Activated CD4-positive, alpha-beta T cell treated with anti-CD3 and anti-CD28 coated beads, Interleukin-2, Interleukin-4, amounts not matched to agents 100 ng/mL and 50 ng/mL, durations not matched to agents 16 hours and 8 hours (primary cell): ENCODE measurements at regions not wholly inside any gene's neighbourhood (a gene's known extent, or its start where the extent isn't known, plus 50 kb on each side); places are given as distances from the start of the nearest gene placed in this dataset.

Experiments used
- DNase-seq: peaks from one replicate; pipeline ENCODE4 v3.0.0-alpha.2; 2020; ENCODE audit warnings: low spot score

DNA sequence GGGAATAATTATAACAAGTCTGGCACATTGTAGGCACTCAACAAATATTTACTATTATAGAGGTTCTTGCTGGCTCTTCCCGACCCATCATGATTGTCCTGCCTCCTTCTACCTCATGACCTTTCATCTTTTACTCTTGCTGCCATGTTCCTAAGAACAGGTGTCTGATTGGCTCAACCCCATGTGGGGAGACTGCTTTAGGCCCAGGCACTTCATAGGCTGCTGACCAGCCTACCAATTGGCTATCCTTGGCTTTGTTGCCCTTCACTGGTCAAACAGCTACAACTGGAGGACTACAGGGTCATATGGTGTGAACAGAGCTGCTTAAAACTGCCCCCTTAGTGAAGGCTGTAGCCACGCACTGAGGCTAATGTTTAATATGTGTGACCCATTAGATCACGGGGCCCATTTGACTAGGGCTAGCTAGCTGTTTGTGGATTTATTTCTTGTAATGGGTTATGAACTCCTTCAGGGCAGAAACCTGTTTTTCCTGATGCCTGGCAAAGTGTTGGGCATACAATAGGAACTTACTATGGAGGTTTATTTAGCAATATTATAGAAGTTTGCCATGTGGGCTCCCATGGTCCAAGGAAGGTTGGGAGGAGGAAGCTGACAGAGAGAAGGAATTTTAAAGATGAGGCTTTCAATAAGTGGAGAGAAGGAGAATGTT is 239.9 kb upstream of the TBC1D5 start:
- DNase-seq = no peak

DNA sequence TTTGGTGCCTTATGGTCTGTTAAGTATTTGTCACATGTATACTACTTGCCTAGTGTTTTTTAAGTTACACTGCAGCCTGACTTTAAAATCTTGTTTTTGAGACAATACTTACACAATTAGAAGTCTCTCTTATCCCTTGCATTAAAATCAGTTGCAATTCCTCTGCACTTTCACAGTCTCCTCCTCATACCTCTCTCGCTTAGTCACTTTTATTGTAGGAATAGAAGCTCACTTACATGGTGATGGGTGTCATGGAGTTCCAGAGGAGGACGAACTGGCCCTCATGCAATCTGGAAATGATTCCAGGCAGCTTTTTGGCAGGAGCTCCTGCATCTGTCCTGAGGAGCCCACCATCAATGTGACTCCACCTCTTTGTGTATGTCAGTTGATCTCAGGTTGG is 238.4 kb upstream of the TBC1D5 start:
- DNase-seq = no peak

DNA sequence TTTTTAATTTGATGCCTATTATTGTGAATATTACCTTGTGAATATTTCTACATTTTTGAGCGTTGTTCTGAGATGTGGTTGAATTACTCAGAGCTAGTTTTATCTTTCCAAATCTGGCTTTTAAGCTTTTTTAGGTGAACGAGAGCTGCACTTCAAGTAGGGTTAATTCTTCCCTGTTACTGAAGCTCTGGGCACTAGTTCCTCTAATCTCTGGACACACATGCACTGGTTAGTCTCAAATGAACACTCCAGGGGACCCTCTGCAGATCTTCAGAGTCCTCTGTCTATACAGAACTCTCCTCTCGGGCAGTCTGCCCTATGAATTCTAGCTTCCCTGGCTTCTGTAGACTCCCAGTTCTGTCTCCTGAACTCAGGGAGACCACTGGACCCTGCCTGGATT is 237.5 kb upstream of the TBC1D5 start:
- no peak for DNase-seq

DNA sequence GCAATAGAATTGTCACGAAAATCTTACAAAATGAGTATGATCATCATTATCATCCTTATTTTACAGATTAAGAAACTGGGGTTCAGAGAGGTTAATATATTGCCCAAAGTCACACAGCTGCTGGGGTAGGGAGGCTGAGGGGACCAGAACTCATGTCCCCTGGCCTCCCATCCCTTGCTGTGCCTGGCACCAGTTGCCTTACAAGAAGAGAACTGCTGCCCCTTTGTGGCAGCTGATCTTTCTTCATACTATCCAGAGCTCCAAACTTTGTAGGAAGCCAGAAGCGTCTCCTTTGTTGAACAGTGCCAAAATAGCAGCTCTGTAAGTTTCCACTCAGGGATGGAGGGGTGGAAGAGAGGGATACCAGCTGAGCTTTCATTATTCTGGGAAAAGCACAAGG is 236.8 kb upstream of the TBC1D5 start:
- no peak for DNase-seq

DNA sequence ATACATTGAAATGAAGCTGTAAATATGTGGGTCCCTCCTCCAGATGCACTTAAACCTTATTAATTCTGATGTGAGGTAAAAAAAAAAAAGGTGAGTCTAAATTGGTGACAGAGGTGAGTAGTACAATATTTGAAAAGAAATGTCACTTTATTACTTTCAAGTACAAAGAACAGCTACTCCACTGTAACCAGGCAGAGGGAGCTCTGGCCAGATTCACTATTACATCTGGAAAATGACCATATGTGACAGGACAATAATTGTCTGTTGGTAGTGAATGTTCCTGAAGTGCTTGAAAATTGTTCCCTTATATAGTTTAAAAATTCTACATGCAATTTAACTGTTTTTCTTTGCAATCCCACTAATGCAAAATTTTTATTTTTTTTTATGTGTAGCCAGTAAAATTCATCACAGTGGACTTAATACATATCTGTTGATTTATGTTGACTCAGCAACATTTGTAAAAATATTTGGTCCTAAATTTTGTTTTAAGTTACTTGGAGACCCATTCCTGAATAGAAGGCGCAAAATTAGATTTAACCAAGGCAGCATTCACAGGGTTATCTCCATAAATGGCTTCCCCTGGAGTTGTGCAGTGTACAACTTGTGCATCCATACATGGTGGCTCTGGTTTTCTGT is 231.9 kb upstream of the TBC1D5 start:
- DNase-seq = no peak

DNA sequence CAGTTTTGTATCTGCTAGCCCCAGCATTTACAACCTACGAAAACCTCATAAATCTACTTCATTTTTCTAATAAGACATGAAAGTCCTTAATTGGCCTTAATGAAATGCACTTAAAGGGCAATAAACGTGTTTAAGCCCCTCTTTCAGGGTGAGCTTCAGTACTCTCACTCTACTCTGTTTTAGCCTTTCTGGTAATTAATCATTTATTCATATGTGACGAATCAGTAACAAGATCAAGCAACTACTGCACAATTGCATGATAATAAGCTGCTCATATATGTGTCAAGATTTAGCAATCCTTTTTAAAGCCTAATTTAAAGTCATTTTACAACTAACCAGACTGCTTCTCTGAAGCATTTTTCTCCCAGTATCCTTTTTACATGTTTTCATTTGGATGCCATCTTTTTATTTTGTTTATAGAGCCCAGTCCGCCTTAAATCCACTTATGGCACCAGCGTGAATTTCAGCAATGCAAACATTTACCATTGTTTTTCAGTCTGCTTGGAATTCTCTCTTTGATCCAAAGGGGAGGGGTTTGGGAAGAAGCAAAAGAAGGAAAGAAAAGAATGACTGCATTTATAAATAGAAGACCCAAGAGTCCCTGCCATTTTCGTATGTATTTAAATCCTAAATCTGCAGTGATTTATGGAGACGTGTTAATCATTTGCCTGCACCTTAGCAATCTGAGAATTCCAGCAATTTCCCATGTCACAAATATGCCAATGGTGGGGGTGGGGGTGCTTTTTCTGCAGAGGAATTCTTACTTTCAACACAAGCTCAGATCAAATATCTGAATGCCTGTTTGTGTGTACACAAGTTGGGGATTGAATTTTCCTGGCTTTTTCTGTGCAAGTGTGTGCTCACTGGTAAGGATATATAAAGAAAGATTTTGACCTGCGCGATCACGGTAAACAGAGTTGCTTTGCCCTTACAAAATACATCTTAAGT is 230.8 kb upstream of the TBC1D5 start:
- DNase-seq = no peak

DNA sequence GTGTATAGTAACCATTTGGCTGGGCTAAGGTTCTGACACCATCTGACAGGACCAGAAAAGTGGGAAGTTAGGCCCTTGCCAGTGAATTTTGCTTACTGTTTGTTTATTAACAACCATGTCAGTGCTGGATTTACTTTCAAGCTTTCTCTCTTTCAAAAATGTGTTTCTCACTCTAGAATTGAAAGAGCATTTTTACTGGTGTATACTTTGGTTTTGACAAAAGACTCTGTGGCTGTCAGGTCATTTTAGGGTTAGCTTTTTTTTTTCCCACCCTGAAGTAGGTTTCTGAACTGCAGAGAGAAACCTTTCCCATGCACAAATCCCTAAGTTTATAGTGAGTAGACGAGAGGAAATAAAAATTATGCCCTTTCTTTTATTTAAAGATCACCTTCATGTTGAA is 230.0 kb upstream of the TBC1D5 start:
- no peak for DNase-seq

DNA sequence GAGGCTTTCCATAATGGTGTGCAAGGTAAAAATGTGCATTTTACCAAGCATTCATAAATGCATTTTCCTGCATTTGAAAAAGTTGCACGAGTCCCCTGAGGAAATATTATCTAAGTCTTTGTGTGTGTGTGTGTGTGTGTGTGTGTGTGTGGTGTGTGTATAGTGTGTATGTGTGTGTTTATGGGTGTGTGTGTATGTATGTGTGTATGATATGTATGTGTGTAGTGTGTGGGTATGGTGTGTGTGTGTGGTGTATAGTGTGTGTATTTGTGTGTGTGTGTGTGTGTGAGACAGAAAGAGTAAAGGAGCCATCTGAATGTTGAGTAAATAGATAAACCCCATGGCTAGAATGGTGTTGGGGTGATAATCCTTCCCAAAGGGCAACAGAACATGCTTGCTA is 229.6 kb upstream of the TBC1D5 start:
- no peak for DNase-seq

DNA sequence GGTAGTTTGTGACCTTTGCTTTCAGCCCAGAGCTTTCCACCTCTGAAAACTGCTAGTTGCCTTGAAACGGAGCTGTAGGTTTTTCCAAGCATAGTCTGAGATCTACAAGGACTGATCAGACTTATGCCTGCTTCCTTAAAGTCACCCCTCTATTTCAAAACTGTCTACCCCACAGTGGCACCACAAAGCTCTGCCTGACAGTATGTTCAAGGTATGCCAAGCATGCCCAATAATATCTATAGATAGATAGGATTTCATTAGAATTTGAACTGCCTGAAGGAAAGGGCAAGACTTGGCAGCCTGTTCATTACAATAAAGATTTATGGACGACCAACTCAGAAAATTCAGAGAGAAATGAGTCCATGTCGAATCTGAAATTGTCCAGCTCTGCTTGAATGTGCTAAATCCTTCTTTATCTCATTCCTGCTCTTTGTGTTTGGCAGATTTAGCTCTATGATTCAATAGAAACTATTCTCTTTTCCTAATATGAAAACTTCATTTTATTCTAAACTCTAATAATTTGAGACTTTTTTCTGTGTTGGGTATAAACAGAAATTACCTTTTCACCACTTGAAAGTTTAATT is 227.6 kb upstream of the TBC1D5 start:
- DNase-seq = no peak

DNA sequence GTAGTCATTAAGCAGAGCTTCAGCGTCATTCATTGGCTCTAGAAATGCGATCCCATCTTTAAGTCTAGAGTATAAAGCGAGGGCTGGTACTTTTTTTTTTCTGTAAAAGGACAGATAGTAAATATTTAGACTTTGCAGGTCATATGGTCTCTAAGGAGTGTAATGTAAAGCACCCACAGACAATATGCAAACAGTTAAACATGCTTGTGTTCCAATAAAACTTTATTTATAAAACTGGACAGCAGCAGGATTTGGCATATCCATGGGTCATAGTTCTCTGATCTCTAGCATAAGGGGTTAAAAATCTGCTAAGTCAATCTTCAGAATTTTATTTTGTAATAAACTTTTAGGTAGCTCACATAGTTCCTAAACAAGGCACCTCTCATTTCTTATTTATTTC is 226.8 kb upstream of the TBC1D5 start:
- no peak for DNase-seq

DNA sequence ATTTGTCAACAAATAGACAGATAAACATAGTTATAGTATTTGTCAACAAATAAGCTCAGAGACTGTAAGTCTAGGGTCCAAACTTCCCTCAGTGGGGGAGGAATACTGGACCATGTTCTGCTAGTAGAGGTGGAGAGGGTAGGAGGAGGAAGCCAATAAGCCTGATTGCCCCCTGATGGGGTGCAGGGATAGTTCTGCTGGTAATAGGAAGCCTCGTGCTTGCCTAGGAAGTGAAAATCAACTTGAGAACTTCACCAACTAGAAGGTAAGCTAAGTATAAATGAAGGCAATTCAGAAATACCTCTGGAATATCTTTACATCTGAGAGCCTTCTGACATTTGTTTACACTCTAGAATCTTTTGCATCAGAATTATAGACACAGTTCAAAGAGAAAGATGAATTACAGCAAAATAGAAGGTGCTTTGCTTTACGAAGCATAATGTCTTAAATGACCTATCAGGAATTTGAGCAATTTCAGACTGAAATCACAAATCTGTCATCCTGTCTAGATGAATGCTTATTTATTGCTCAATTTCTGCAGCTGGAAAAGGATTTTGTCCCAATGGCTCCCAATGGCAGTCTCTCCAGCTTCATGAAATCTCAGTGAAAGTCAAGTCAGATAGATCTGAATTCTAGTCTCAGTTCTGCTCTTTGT is 225.6 kb upstream of the TBC1D5 start:
- DNase-seq = no peak

DNA sequence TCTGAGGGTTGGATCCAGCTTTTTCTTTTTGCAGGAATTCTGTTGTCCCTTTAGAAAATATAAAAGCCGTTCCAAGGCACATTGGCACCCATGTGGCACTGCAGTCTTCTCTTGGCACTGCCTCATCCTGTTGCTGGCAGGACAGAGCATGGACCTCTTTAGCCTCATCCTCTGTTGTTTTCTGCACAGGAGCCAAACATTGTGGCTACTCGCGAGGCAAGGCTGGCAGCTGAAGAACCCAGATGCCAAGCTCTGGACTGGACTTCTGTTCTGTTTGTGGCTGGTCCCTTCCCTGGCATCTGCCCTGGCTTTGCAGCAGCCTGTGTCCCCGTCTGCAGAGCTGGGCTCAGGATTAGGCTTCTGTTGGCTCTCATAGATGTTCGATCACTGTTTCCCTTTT is 224.7 kb upstream of the TBC1D5 start:
- no peak for DNase-seq

DNA sequence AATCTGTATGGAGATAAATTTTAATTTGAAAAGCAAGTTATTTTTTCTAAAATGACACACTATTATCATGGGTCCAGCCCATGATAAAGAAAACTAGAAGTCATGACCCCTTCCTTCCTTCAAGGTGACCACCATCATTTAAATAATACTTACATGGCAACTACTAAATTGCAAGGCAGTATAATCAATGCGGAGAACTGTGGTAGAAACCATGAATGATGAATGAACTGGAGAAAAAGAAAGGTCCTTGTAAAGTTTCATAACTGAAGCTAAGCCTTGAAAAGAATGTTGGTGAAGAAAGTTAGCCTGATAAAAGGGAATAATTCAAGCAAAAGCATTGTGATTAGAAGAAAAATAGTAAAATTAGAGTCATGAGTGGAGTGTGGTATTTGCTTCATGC is 222.9 kb upstream of the TBC1D5 start:
- DNase-seq = no peak

DNA sequence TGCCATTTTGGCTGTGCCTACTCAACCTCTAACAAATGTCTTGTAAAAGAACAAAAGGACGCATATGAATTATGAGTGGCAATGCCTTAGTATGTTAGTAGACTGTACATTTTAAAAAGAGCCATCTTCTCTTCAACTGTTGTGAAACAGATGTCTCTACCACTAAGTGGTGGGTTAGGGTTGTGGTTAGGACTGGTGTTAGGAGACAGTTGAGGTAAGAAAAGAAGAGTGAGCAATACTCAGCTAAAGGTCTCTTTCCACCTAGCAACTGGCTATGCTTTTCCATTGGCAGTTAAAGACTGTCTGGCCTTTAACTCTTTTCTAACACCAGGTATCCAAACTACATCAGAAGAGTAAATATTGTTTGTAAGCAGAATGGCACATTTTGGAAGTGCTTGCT is 221.7 kb upstream of the TBC1D5 start:
- no peak for DNase-seq

DNA sequence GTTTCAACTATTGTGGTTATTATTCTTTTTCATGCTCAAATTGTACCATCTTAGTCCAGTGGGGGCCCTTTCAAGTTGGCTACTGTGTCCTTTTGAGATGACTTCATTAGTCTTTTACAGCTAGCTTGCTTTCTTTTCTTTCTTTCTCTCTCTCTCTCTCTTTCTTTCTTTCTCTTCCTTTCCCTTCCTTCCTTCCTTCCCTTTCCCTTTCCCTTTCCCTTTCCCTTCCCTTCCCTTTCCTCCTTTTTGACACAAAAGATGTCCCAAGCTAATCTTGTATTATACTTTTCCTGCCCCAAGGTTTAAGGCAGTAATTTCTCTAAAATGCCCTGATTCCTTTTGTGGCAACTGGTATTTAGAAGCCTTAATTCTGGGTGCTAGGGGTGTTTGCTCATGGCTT is 213.0 kb upstream of the TBC1D5 start:
- no peak for DNase-seq

DNA sequence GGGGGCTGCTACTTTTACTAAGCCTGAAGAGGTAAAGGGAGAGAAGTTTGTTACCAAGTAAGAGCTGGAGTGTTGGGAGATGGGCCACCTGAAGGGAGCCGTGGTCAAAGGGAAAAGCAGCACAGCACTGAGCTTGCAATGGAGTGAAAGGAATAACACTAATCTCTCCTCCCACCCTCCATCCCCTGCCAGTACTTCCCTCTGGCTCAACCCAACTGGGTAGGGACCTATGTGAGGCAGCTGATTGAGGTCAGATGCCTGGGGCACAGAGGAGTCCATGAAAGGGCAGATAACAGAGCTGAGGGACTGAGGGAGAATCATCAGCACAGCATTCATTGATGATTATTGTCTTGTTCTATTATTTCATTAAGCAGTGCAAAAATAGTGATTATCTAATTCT is 212.4 kb upstream of the TBC1D5 start:
- DNase-seq = no peak

DNA sequence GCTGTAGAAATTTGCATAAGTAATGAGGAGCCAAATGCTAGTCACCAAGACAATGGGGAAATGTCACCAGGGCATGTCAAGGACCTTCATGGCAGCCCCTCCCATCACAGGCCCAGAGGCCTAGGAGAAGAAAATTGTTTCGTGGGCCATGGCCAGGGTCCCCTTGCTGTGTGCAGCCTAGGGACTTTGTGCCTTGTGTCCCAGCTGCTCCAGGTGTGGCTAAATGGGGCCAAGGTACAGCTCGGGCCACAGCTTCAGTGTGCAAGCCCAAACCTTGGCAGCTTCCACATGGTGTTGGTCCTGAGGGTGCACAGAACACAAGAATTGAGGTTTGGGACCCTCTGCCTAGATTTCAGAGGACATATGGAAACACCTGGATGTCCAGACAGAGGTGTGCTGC is 208.8 kb upstream of the TBC1D5 start:
- DNase-seq = no peak

DNA sequence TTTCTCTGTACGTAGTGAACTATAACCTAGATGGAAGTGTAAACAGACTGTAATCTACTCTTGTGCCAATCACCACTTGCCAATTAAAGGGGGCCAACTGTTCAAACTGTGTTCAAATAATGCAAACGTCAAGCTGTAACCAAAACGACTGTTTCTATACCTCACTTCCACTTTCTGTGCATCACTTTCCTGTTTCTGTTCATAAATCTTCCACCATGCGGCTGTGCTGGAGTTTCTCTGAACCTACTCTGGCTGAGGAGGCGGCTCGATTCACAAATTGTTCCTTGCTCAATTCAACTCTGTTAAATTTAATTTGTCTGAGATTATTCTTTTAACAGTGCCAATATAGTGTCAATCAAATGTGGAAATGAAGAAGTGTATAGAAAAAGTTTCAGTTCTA is 206.7 kb upstream of the TBC1D5 start:
- DNase-seq = no peak

DNA sequence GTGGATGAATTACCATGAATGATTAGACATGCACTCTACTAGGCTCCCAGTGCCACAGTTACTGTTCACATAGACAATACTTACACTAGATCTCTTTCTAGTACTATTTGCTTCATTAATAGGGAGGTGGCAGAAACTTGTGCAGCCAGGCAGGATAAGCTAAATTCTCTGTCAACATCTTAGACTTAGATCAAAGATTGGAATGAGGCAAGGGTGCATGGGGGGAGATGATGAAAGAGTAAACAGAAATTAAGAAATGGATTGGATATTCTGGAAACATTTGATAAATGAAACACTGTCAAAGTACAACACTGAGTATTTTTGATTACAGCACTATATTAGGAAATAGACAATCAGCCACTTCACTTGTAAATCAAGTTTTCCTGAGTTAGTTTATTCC is 205.4 kb upstream of the TBC1D5 start:
- no peak for DNase-seq

DNA sequence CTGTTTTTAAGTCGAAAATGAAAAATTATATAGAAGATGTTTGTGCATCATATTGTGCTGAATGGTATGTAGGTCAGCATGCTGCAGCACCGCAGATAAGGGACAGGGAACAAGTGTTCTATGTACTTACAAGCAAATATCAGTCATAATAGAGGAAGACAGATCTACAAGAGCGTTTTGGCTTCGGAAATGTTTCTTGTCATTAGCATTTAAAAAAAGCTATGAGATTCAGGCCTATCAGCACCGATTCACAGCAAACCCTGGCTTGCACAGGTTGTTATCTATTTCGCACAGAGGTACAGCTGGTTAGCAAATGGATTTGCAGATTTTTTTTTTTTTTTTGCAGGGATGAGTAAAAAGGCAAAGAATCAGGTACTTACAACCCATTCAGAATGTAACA is 204.2 kb upstream of the TBC1D5 start:
- DNase-seq = no peak

DNA sequence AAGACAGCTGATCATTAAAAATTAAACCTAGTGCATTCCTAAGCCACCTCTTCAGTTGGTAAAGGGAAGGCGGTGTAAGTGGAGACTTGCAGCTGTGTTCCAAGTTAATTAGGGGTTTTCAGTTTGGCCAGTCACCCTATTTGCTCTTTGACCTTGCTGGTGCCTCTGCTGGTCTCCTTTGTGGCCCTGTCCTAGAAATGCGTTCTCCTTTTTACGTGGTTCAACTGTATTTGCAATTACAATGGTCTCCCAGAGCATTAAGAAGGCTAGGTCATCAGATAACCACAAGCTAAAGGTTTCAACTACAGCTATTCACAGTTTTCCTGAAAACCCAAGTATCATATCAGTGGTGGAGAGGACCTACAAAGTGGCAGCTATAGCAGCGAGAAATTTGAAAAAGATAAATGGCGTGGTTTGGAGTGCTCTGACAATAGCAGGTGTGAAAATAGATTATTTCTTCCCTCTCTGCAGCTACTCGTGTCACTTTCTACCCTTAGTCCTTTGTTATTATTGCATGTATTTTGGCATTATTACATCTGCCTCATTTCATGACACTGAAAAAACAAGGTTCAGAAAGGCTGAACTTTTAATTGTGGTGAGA is 203.5 kb upstream of the TBC1D5 start:
- DNase-seq = no peak
